CD4-positive, alpha-beta memory T cell (primary cell): ENCODE measurements at regions not wholly inside any gene's neighbourhood (a gene's known extent, or its start where the extent isn't known, plus 50 kb on each side); places are given as distances from the start of the nearest gene placed in this dataset.

Experiments
- CTCF ChIA-PET: fragments of 350-600 bp; sonication (Branson Sonifier 250); formaldehyde crosslinking; loops from one replicate; lab custom pipeline; 2021; ENCODE audit warnings: inconsistent platforms; ENCODE audit not compliant: partially characterized antibody; lab: Charles Lee
- POLR2A ChIA-PET: fragments of 350-600 bp; sonication (Branson Sonifier 250); formaldehyde crosslinking; loops from one replicate; lab custom pipeline; 2021; ENCODE audit not compliant: partially characterized antibody; lab: Charles Lee
- DNase-seq, 5 donors: peaks; one replicate each; pipeline versions ENCODE4 v3.0.0 to v3.0.0-alpha.2; 2020 to 2022; ENCODE audit warnings: mixed read lengths in 1 of 5
- H3K27ac ChIP-seq: one replicate; pipeline ENCODE4 v1.7.0; 2013; ENCODE audit warnings: low read depth, low read length
- H3K27me3 ChIP-seq: 2 replicates; pipeline ENCODE4 v1.7.0; 2013; ENCODE audit warnings: mild to moderate bottlenecking, low read length, moderate library complexity; ENCODE audit not compliant: insufficient read depth
- H3K36me3 ChIP-seq: 2 replicates; pipeline ENCODE4 v1.7.0; 2013; ENCODE audit warnings: mild to moderate bottlenecking, low read length, moderate library complexity; ENCODE audit not compliant: insufficient read depth
- H3K4me1 ChIP-seq: 2 replicates; pipeline ENCODE4 v1.7.0; 2013; ENCODE audit warnings: mild to moderate bottlenecking, low read length, moderate library complexity; ENCODE audit not compliant: insufficient read depth
- H3K4me3 ChIP-seq, 2 donors: one replicate each; pipeline ENCODE4 v1.7.0; 2013; ENCODE audit warnings: low read length in 2 of 2, mild to moderate bottlenecking in 1 of 2
- H3K9me3 ChIP-seq, 2 donors: one replicate each; pipeline ENCODE4 v1.7.0; 2013; ENCODE audit warnings: low read length in 2 of 2, control low read depth in 1 of 2; ENCODE audit not compliant: control insufficient read depth in 1 of 2
- H3K27ac Mint-ChIP-seq, 7 donors: one replicate each; pipeline ENCODE4 v1.8.0; 2020 to 2021; ENCODE audit warnings: mixed read lengths in 7 of 7, mild to moderate bottlenecking in 6 of 7, inconsistent platforms in 3 of 7, moderate library complexity in 3 of 7
- H3K27me3 Mint-ChIP-seq, 2 donors: one replicate each; pipeline ENCODE4 v1.8.0; 2020 to 2021; ENCODE audit warnings: mixed read lengths in 2 of 2
- H3K36me3 Mint-ChIP-seq, 2 donors: one replicate each; pipeline ENCODE4 v1.8.0; 2020 to 2021; ENCODE audit warnings: mixed read lengths in 2 of 2, inconsistent platforms in 1 of 2, mild to moderate bottlenecking in 1 of 2
- H3K4me1 Mint-ChIP-seq, 4 donors: one replicate each; pipeline ENCODE4 v1.8.0; 2020 to 2021; ENCODE audit warnings: mixed read lengths in 4 of 4, mild to moderate bottlenecking in 1 of 4
- H3K4me3 Mint-ChIP-seq, 8 donors: one replicate each; pipeline ENCODE4 v1.8.0; 2020 to 2021; ENCODE audit warnings: mixed read lengths in 8 of 8, mild to moderate bottlenecking in 7 of 8, moderate library complexity in 6 of 8, inconsistent platforms in 3 of 8
- H3K9me3 Mint-ChIP-seq, 8 donors: one replicate each; pipeline ENCODE4 v1.8.0; 2020 to 2021; ENCODE audit warnings: mixed read lengths in 8 of 8, mild to moderate bottlenecking in 5 of 8, inconsistent platforms in 3 of 8, moderate library complexity in 1 of 8
- intact Hi-C: fragments of 100-400 bp; cut with micrococcal nuclease; formaldehyde crosslinking; loops from one replicate; pipeline ENCODE4 v1.15.1; 2023

DNA sequence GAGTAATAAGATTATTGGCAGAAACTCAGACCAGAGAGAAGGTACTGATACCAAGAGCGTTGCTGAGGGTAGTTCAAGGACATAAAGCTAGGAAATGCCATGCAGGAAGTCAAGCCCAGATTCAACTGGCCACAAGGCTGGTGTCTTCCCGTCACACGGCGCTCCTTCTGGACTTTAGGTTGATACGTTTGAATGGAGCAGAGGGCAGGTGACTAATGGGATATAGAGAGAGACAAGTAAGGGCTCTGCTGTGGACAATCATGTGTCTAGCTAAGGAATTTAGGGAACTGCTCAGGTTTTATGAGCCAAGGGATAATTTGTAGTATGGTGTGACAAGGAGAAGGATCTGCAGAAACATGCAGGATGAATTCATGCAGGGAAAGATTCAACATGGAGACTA is 83.9 kb upstream of the MC2R start:
- H3K4me1 Mint-ChIP-seq, result no peaks in the 10 kb centered on the region
- H3K4me3 ChIP-seq, result no peak overlapping the region
- peak overlapping the region in 1 of 7 donors; percentile 8 for H3K27ac Mint-ChIP-seq
- DNase-seq, result no peak
- peaks cover 0 to 3% (median 0%) of the 10 kb centered on the region in 8 donors for H3K9me3 Mint-ChIP-seq
- intact Hi-C loops, result no loop called here
- no peak overlapping the region for H3K27ac ChIP-seq
- H3K9me3 ChIP-seq, result no peaks in the 10 kb centered on the region
- H3K27me3 ChIP-seq, result no peaks in the 10 kb centered on the region
- H3K27me3 Mint-ChIP-seq, result no peaks in the 10 kb centered on the region
- H3K4me1 ChIP-seq, result no peaks in the 10 kb centered on the region
- ChIA-PET POLR2A (no interaction called here), CTCF (no interaction called here)
- no peak overlapping the region for H3K4me3 Mint-ChIP-seq
- H3K36me3 Mint-ChIP-seq, result no peaks in the 10 kb centered on the region
- H3K36me3 ChIP-seq, result no peaks in the 10 kb centered on the region

DNA sequence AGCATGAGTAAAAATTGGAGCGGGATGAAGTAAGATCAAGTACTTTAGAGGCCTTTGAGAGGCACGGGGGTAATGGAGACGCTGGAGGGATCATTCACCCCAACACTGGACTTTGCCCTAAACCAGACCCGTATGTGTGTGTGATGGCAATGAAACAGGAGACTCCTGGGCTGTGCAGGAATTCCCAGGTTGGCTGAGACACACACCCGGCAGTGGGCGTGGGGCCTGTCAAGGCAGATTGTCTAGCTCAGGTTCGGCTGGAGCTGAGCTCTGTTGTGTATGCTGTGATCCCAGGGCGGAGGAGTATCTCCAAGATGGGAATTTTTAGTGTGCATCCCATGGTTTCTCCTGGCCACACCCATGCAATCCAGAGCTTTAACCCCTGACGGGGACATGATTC is 83.2 kb upstream of the MC2R start:
- POLR2A ChIA-PET, result no interaction called here
- Mint-ChIP-seq H3K9me3 (peaks cover 0 to 3% (median 0%) of the 10 kb centered on the region in 8 donors), H3K4me3 (no peak overlapping the region)

DNA sequence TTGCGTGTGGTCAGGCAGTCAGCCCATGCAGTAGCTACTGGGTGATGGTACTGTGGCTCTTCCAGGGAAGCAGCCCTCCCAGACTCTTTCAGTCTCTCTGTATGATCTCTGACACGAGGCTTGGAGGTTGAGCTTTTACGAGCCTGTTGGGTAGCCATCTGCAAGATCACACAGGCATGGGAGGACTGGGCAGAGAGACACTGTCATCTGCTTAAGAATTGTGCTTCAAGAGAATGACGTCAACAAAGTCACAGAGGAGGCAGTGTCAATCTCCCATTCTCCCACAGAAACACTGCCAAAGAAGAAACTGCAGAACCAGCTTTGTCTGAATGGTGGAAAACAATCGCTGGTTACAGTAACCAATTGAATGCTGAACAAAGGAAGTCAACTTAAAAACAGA is 78.4 kb upstream of the MC2R start:
- H3K27ac Mint-ChIP-seq, result peak overlapping the region in 1 of 7 donors; percentile 31
- intact Hi-C loops, result no loop called here
- DNase-seq, result no peak
- H3K27me3 ChIP-seq, result no peaks in the 10 kb centered on the region
- POLR2A ChIA-PET, result no interaction called here
- no peaks in the 10 kb centered on the region for H3K4me1 ChIP-seq
- peaks cover 0 to 4% (median 2%) of the 10 kb centered on the region in 8 donors for H3K9me3 Mint-ChIP-seq
- CTCF ChIA-PET, result no interaction called here
- H3K9me3 ChIP-seq, result no peaks in the 10 kb centered on the region
- H3K27ac ChIP-seq, result no peak overlapping the region
- H3K27me3 Mint-ChIP-seq, result no peaks in the 10 kb centered on the region
- no peaks in the 10 kb centered on the region for H3K36me3 Mint-ChIP-seq
- no peaks in the 10 kb centered on the region for H3K36me3 ChIP-seq
- H3K4me3 Mint-ChIP-seq, result no peak overlapping the region
- H3K4me3 ChIP-seq, result no peak overlapping the region
- no peaks in the 10 kb centered on the region for H3K4me1 Mint-ChIP-seq

More for the DNA sequence above, 83.2 kb upstream of the MC2R start:
- H3K27ac Mint-ChIP-seq, result no peak overlapping the region
- H3K4me1 Mint-ChIP-seq, result no peaks in the 10 kb centered on the region
- H3K27me3 Mint-ChIP-seq, result no peaks in the 10 kb centered on the region
- H3K4me1 ChIP-seq, result no peaks in the 10 kb centered on the region
- CTCF ChIA-PET, result no interaction called here
- no peaks in the 10 kb centered on the region for H3K36me3 Mint-ChIP-seq
- H3K27me3 ChIP-seq, result no peaks in the 10 kb centered on the region
- no peaks in the 10 kb centered on the region for H3K9me3 ChIP-seq
- DNase-seq, result no peak
- H3K36me3 ChIP-seq, result no peaks in the 10 kb centered on the region
- H3K27ac ChIP-seq, result no peak overlapping the region
- intact Hi-C loops, result no loop called here
- no peak overlapping the region for H3K4me3 ChIP-seq

DNA sequence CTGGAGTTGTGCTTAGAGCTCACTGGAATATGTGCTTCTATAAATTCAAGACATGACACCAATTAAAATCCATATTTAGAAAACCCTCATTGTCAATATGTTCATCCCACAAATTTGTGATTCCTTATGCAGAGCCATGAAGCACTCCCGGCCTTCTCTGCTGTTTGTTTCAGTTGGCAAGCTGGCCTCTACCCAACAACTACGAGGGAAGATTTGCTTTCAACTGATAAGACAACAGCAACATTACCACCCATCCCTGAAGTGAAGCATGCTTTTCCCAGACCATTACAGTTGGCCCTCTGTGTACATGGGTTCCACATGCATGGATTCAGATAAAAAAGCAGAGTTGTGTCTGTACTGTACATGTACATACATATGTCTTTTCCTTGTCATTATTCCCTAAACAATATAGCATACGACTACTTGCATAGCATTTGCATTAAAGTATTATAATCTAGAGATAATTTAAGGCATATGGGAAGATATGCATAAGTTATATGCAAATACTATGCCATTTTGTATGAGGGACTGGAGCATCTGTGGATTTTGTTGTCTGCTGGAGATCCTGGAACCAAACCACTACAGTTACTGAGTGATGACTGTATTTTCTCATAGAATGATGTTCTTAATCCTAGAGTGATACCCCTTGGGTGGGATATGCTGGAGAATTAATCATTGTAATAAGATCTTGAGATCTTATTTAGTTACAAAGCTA is 77.6 kb upstream of the MC2R start:
- H3K27ac Mint-ChIP-seq, result no peak overlapping the region
- H3K4me3 ChIP-seq, result no peak overlapping the region
- POLR2A ChIA-PET, result no interaction called here
- H3K27me3 Mint-ChIP-seq, result no peaks in the 10 kb centered on the region
- H3K9me3 ChIP-seq, result no peaks in the 10 kb centered on the region
- no peaks in the 10 kb centered on the region for H3K4me1 ChIP-seq
- no peak for DNase-seq
- CTCF ChIA-PET, result no interaction called here
- H3K27me3 ChIP-seq, result no peaks in the 10 kb centered on the region
- H3K4me3 Mint-ChIP-seq, result no peak overlapping the region
- no peak overlapping the region for H3K27ac ChIP-seq
- H3K36me3 Mint-ChIP-seq, result no peaks in the 10 kb centered on the region
- peaks cover 0 to 4% (median 2%) of the 10 kb centered on the region in 8 donors for H3K9me3 Mint-ChIP-seq
- intact Hi-C loops, result no loop called here
- no peaks in the 10 kb centered on the region for H3K36me3 ChIP-seq
- no peaks in the 10 kb centered on the region for H3K4me1 Mint-ChIP-seq

DNA sequence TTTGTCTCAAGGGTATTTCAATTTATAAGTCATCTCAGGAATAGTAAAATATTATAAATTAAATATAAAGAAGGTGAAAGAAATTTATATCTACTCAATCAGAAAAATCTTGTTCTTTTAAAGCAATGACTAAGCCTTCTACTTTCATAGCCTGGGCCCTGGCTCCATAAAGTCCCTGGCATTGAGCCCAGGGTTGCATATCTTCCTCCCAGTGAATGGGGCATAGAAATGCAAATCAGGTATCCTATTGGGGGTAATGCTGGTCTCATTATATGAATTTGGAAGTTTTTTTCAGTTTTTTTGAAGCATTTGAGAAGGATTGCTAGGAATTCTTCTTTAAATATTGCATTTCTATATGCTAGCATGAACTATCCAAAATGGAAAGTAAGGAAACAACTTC is 73.9 kb upstream of the MC2R start:
- peaks cover 0 to 5% of the 10 kb centered on the region in 2 donors for H3K27me3 Mint-ChIP-seq
- H3K4me3 Mint-ChIP-seq, result no peak overlapping the region
- H3K9me3 Mint-ChIP-seq, result peaks cover 0 to 7% (median 2%) of the 10 kb centered on the region in 8 donors
- H3K4me1 ChIP-seq, result no peaks in the 10 kb centered on the region
- ChIA-PET POLR2A (no interaction called here), CTCF (no interaction called here)
- H3K27ac ChIP-seq, result no peak overlapping the region
- DNase-seq, result no peak
- H3K27ac Mint-ChIP-seq, result no peak overlapping the region
- no peak overlapping the region for H3K4me3 ChIP-seq
- H3K36me3 Mint-ChIP-seq, result no peaks in the 10 kb centered on the region
- H3K36me3 ChIP-seq, result no peaks in the 10 kb centered on the region
- H3K27me3 ChIP-seq, result no peaks in the 10 kb centered on the region
- H3K4me1 Mint-ChIP-seq, result no peaks in the 10 kb centered on the region
- no peaks in the 10 kb centered on the region for H3K9me3 ChIP-seq
- intact Hi-C loops, result no loop called here

DNA sequence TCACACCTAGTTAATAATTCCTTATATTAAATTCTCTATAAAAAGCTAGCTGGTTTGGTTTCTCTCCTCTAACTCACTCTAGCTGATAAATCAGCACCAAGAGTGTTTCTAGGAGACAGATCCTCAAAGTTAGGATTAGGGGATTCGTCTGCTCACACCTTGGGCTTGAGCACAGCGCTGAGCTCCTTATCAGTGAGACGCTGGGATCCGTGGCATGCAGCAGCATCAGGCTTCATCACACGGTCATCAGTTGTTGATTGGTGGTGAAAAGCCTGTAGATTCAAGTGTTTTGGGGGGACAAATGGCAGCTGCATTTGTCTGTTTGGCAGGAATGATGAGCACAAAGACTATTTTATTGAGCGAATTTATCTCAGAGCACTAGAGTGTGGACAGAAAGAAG is 72.6 kb upstream of the MC2R start:
- Histone ChIP-seq H3K4me1 (no peaks in the 10 kb centered on the region), H3K9me3 (no peaks in the 10 kb centered on the region), H3K4me3 (no peak overlapping the region), H3K27me3 (no peaks in the 10 kb centered on the region), H3K36me3 (no peaks in the 10 kb centered on the region), H3K27ac (no peak overlapping the region)
- Mint-ChIP-seq H3K27ac (no peak overlapping the region), H3K27me3 (peaks cover 5 to 12% of the 10 kb centered on the region in 2 donors), H3K4me3 (no peak overlapping the region), H3K4me1 (no peaks in the 10 kb centered on the region), H3K9me3 (peaks cover 0 to 11% (median 4%) of the 10 kb centered on the region in 8 donors), H3K36me3 (no peaks in the 10 kb centered on the region)
- ChIA-PET CTCF (no interaction called here), POLR2A (no interaction called here)
- no peak for DNase-seq
- intact Hi-C loops, result no loop called here

DNA sequence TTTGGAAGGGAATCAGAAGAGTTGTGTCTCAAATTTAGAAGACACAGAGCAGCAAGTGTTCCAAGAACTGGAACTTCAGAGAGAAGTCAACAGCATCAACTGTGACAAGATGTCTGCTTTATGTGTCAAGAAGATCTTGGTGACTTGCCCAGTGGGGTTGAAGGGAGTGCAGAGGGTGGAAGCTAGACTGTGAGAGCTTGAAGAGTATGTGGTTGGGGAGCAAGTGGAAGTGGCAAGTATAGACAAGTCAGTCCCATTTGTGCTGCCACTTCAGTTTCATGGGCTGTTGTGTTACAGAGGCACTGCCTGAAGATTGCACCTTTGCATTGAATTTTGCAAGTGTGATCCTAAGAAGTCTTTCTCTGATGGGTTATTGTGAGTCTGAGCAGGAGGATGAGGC is 68.7 kb upstream of the MC2R start:
- no peaks in the 10 kb centered on the region for H3K36me3 ChIP-seq
- intact Hi-C loops, result no loop called here
- H3K27me3 ChIP-seq, result no peaks in the 10 kb centered on the region
- no peak overlapping the region for H3K4me3 Mint-ChIP-seq
- POLR2A ChIA-PET, result no interaction called here
- no peak overlapping the region for H3K27ac Mint-ChIP-seq
- no peaks in the 10 kb centered on the region for H3K9me3 ChIP-seq
- peaks cover 5 to 14% of the 10 kb centered on the region in 2 donors for H3K27me3 Mint-ChIP-seq
- no peaks in the 10 kb centered on the region for H3K36me3 Mint-ChIP-seq
- no peak for DNase-seq
- CTCF ChIA-PET, result no interaction called here
- H3K4me1 Mint-ChIP-seq, result no peaks in the 10 kb centered on the region
- no peak overlapping the region for H3K27ac ChIP-seq
- no peaks in the 10 kb centered on the region for H3K4me1 ChIP-seq
- no peak overlapping the region for H3K4me3 ChIP-seq
- peaks cover 0 to 15% (median 5%) of the 10 kb centered on the region in 8 donors for H3K9me3 Mint-ChIP-seq
